ENCODE measurements at regions not wholly inside any gene's neighbourhood (a gene's known extent, or its start where the extent isn't known, plus 50 kb on each side); places are given as distances from the start of the nearest gene placed in this dataset.

DNA sequence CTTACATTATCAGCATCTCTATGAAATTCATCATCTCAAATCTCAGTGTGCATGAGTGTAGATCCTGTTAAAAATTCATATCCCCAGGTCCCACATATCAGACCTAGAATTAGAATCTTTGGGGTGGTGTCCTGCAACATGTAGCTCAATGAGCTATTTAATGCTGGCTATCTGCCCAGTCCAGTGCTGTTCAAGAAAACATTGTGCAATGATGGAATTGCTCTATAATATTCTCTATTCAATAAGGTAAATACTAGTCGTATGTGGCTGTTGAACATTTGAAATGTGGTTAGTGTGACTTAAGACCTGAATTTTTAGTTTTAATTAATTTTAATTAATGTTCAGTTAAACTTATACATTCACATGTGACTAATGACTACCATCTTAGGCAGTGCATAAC is 127.4 kb downstream of the NOL4 start:
- TF ChIP-seq, protein P1, sequence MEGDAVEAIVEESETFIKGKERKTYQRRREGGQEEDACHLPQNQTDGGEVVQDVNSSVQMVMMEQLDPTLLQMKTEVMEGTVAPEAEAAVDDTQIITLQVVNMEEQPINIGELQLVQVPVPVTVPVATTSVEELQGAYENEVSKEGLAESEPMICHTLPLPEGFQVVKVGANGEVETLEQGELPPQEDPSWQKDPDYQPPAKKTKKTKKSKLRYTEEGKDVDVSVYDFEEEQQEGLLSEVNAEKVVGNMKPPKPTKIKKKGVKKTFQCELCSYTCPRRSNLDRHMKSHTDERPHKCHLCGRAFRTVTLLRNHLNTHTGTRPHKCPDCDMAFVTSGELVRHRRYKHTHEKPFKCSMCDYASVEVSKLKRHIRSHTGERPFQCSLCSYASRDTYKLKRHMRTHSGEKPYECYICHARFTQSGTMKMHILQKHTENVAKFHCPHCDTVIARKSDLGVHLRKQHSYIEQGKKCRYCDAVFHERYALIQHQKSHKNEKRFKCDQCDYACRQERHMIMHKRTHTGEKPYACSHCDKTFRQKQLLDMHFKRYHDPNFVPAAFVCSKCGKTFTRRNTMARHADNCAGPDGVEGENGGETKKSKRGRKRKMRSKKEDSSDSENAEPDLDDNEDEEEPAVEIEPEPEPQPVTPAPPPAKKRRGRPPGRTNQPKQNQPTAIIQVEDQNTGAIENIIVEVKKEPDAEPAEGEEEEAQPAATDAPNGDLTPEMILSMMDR (IDR thresholded peaks at IDR 0.05): no peak
- no peak for TF ChIP-seq ZFX (IDR thresholded peaks at IDR 0.05; ENCODE audit: borderline replicate concordance)
- H3K27ac ChIP-seq: no peak overlapping the region

DNA sequence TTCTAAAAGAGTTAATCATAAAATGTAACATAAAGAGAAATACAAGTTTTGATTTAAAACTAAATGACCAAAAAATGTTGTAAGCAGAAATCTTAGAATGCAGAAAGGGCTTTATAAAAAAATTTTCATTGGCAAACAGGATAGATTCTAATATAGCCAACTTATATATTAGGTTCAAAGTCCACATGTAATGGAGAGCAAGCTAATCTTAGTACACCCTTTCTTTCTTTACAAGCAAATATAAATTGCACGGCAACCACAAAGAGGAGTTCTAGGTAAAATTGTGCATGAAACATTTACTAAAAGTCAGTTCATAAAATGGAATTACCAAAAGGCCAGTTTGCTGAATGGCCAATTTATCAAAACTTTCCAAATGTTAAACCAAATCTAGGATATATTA is 130.6 kb downstream of the NOL4 start:
- TF ChIP-seq, protein P1 (IDR thresholded peaks at IDR 0.05): no peak
- TF ChIP-seq ZFX (IDR thresholded peaks at IDR 0.05; ENCODE audit: borderline replicate concordance): no peak
- H3K27ac ChIP-seq: peak overlapping the region; percentile 7; the same call in 1 of the 2 replicates

DNA sequence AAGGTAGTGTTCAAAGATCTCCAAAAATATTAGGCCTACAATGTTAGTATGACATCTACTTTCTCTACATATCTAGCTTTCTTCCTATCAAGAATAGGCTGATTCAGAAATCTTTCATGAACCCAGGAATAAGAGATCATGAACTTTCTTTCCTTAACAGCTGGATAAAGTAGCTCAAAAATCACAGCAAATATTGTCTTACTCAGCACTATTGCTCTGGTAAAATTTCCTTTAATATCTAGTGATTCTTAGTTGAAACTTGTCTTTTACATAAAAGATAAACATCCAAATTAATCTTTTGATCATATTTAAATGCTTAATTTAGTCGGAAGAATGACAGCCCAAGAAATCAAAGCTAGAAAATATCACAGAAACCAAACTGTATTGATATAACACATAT is 131.9 kb downstream of the NOL4 start:
- TF ChIP-seq ZFX (IDR thresholded peaks at IDR 0.05; ENCODE audit: borderline replicate concordance): no peak
- TF ChIP-seq, protein P1 (IDR thresholded peaks at IDR 0.05): no peak
- H3K27ac ChIP-seq: no peak overlapping the region

- H3K27ac ChIP-seq: no peak overlapping the region
- TF ChIP-seq ZFX (IDR thresholded peaks at IDR 0.05; ENCODE audit: borderline replicate concordance): no peak
- TF ChIP-seq, protein P1 (IDR thresholded peaks at IDR 0.05): no peak
These were observed 138.3 kb downstream of the NOL4 start for GRCh38 chr18:34086370-34086769.

DNA sequence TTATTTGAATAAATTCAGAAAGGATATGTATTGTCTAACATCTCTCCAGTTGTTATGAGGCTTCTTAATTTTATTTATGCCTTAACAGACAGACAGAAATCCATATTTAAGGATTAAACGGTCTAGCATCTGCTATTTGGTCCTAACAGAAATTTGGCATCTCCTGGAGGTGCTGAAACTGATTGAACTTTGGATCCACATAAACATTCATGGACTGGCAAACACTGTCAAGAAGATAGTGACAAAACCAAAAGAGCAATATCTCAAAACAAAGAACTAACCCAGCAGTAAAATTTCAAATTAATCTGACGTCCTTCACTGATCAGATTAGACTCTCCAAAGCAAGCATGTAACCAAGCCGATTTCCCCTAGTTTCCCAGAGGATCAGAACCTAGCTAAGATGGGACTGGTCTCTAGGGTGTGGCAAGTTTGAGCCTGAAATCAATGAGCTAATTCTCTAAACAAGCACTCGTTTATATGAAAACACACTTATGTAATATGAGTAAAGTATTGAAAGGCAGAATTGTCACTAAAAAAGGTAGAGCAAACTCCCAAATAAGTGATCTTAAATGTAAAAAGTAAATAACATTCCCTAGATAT is 139.5 kb downstream of the NOL4 start:
- H3K27ac ChIP-seq: no peak overlapping the region
- TF ChIP-seq, protein P1 (IDR thresholded peaks at IDR 0.05): no peak
- no peak for TF ChIP-seq ZFX (IDR thresholded peaks at IDR 0.05; ENCODE audit: borderline replicate concordance)

GRCh38 chr18:34084635-34085034 is 140.1 kb downstream of the NOL4 start:
- TF ChIP-seq, protein P1 (IDR thresholded peaks at IDR 0.05): no peak
- no peak for TF ChIP-seq ZFX (IDR thresholded peaks at IDR 0.05; ENCODE audit: borderline replicate concordance)
- H3K27ac ChIP-seq: no peak overlapping the region

DNA sequence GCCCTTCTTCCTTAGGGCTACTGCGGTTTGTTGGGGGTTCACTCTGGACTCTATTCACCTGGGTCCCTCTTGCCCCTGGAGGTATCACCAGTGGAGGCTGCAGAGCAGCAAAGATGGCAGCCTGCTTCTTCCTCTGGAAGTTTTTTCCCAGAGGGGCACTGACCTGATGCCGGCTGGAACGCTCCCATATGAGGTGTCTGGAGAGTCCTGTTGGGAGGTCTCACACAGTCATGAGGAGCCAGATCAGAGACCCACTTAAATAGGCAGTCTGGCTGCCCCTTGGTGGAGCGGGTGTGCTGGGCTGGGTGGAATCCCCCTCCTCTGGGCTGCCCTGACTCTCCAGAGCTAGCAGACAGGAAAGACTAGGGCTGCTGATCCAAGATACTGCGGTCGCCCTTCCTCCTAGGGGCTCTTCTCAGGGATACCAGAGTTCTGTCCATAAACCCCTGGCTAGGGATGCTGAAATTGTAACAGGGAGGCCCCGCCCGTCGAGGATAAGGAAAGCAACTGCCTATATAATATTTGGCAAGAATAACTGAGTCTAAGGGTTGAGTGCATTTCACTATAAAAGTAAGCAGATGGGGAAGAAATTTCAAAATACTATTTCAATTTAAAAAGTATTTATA is 140.7 kb downstream of the NOL4 start:
- no peak for TF ChIP-seq ZFX (IDR thresholded peaks at IDR 0.05; ENCODE audit: borderline replicate concordance)
- TF ChIP-seq, protein P1 (IDR thresholded peaks at IDR 0.05): no peak

More for the DNA sequence above, 140.7 kb downstream of the NOL4 start:
- H3K27ac ChIP-seq: no peak overlapping the region
